OCI-LY7 (cell line): ENCODE measurements at regions not wholly inside any gene's neighbourhood (a gene's known extent, or its start where the extent isn't known, plus 50 kb on each side); places are given as distances from the start of the nearest gene placed in this dataset.

Experiments
- EZH2phosphoT487 ChIP-seq: fragments of 200-600 bp; sonication (generic); IDR thresholded peaks from 2 replicates; pipeline ENCODE4 v1.6.1; 2018; ENCODE audit warnings: low read depth, borderline replicate concordance, mild to moderate bottlenecking, mixed run types, antibody characterized with exemption, low read length, moderate library complexity, mixed read lengths
- TF ChIP-seq, protein P1 (sequence below): fragments of 200-600 bp; sonication (generic); conservative IDR thresholded peaks from 2 replicates; pipeline ENCODE4 v1.5.1; 2014; ENCODE audit warnings: mild to moderate bottlenecking, antibody characterized with exemption, low read length, moderate library complexity, mixed read lengths

- TF ChIP-seq, protein P1, sequence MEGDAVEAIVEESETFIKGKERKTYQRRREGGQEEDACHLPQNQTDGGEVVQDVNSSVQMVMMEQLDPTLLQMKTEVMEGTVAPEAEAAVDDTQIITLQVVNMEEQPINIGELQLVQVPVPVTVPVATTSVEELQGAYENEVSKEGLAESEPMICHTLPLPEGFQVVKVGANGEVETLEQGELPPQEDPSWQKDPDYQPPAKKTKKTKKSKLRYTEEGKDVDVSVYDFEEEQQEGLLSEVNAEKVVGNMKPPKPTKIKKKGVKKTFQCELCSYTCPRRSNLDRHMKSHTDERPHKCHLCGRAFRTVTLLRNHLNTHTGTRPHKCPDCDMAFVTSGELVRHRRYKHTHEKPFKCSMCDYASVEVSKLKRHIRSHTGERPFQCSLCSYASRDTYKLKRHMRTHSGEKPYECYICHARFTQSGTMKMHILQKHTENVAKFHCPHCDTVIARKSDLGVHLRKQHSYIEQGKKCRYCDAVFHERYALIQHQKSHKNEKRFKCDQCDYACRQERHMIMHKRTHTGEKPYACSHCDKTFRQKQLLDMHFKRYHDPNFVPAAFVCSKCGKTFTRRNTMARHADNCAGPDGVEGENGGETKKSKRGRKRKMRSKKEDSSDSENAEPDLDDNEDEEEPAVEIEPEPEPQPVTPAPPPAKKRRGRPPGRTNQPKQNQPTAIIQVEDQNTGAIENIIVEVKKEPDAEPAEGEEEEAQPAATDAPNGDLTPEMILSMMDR, result no peak
- TF ChIP-seq EZH2phosphoT487, result no peak
Observed at GRCh38 chr12:75634244-75635222, 123.1 kb upstream of the KRR1 start.
